ENCODE measurements at regions not wholly inside any gene's neighbourhood (a gene's known extent, or its start where the extent isn't known, plus 50 kb on each side); places are given as distances from the start of the nearest gene placed in this dataset.

GRCh38 chr5:52734557-52734956 is 53.2 kb upstream of the ITGA1 start:
- no peak for DNase-seq

- DNase-seq = no peak
Observed at GRCh38 chr5:52735139-52735538, 52.6 kb upstream of the ITGA1 start.
